Adrenal gland (tissue), 9 donors: ENCODE measurements at regions not wholly inside any gene's neighbourhood (a gene's known extent, or its start where the extent isn't known, plus 50 kb on each side); places are given as distances from the start of the nearest gene placed in this dataset.

ENCODE experiments used
- DNase-seq, 7 donors: peaks; one replicate each; pipeline ENCODE4 v3.0.0-alpha.2; 2019 to 2020
- H3K27ac ChIP-seq, 5 donors: fragments of 200-600 bp; sonication (generic) in 4 of 5; 1 replicate in 3 of 5; 2 replicates in 2 of 5; pipeline versions ENCODE4 v1.5.1 to v1.8.0; 2016 to 2020; ENCODE audit warnings: mild to moderate bottlenecking in 1 of 5
- H3K27me3 ChIP-seq: fragments of 200-600 bp; 2 replicates; pipeline ENCODE4 v1.8.0; 2021
- H3K36me3 ChIP-seq, 2 donors: fragments of 200-600 bp; replicated peaks in 1 of 2; 1 replicate in 1 of 2; 2 replicates in 1 of 2; pipeline versions ENCODE4 v1.5.1 to v1.8.0; 2018 to 2022
- H3K4me1 ChIP-seq, 2 donors: fragments of 200-600 bp; replicated peaks in 1 of 2; 1 replicate in 1 of 2; 2 replicates in 1 of 2; pipeline versions ENCODE4 v1.5.1 to v1.8.0; 2018 to 2021
- H3K4me3 ChIP-seq, 4 donors: fragments of 200-600 bp; sonication (generic) in 3 of 4; one replicate each; pipeline ENCODE4 v1.5.1; 2016 to 2018
- H3K9me3 ChIP-seq, 3 donors: fragments of 200-600 bp; sonication (generic) in 1 of 3; replicated peaks in 1 of 3; 1 replicate in 2 of 3; 2 replicates in 1 of 3; pipeline versions ENCODE4 v1.5.1 to v1.8.0; 2016 to 2021
- POLR2A ChIP-seq, 2 donors: fragments of 450-650 bp; IDR thresholded peaks; one replicate each; pipeline ENCODE4 v1.6.1; 2017; ENCODE audit warnings: antibody characterized with exemption in 2 of 2, mild to moderate bottlenecking in 2 of 2, moderate library complexity in 1 of 2
- WGBS, 4 donors: extraction: QIAGEN DNeasy Blood & Tissue Kit in 2 of 4; methylation state at CpG; one replicate each; pipeline versions ENCODE4 v1.1.5 to v1.1.7; 2013 to 2017; 5-methylcytosine and 5-hydroxymethylcytosine counted together
- intact Hi-C, 2 donors: fragments of 100-400 bp; cut with DNase I; formaldehyde crosslinking; loops; one replicate each; pipeline versions ENCODE4 v1.14.1 to v1.15.0; 2022 to 2023
- TF ChIP-seq, protein P1 (sequence below), 6 experiments: fragments of 450-650 bp in 4 of 6; fragments of 200-600 bp in 2 of 6; sonication (generic) in 1 of 6; IDR thresholded peaks; 1 replicate in 5 of 6; 2 replicates in 1 of 6; pipeline versions ENCODE4 v1.5.1 to v1.8.0; 2016 to 2021; ENCODE audit warnings: antibody characterized with exemption in 6 of 6, mild to moderate bottlenecking in 2 of 6, moderate library complexity in 1 of 6
- donor health status: healthy with polysubstance abuse.
- donor health status: Bipolar disorder and iron deficiency.
- donor health status: DM: yes; HTN: yes; CAD: no.
- donor health status: DM: no; HTN: no; CAD: no.
- donor health status: DM: no; HTN: no; CAD: no.

GRCh38 chr10:120095875-120096274 lies 203.3 kb downstream of the SEC23IP start:
- H3K27me3 ChIP-seq: no peaks in the 10 kb centered on the region
- H3K27ac ChIP-seq: no peak overlapping the region
- no peak for TF ChIP-seq POLR2A (IDR thresholded peaks at IDR 0.05)
- TF ChIP-seq, protein P1, sequence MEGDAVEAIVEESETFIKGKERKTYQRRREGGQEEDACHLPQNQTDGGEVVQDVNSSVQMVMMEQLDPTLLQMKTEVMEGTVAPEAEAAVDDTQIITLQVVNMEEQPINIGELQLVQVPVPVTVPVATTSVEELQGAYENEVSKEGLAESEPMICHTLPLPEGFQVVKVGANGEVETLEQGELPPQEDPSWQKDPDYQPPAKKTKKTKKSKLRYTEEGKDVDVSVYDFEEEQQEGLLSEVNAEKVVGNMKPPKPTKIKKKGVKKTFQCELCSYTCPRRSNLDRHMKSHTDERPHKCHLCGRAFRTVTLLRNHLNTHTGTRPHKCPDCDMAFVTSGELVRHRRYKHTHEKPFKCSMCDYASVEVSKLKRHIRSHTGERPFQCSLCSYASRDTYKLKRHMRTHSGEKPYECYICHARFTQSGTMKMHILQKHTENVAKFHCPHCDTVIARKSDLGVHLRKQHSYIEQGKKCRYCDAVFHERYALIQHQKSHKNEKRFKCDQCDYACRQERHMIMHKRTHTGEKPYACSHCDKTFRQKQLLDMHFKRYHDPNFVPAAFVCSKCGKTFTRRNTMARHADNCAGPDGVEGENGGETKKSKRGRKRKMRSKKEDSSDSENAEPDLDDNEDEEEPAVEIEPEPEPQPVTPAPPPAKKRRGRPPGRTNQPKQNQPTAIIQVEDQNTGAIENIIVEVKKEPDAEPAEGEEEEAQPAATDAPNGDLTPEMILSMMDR (IDR thresholded peaks at IDR 0.05): no peak
- 85 to 92% (median 89%) methylated on average over 3 of the region's 3 CpGs for WGBS, 4 donors
- intact Hi-C loops: no loop called here
- H3K9me3 ChIP-seq: no peaks in the 10 kb centered on the region
- no peaks in the 10 kb centered on the region for H3K4me1 ChIP-seq
- H3K36me3 ChIP-seq: no peaks in the 10 kb centered on the region
- DNase-seq: no peak
- no peak overlapping the region for H3K4me3 ChIP-seq

- no peak overlapping the region for H3K27ac ChIP-seq
Measured at GRCh38 chr10:120097766-120098165, 205.2 kb downstream of the SEC23IP start.

GRCh38 chr10:120098232-120098930 lies 205.9 kb downstream of the SEC23IP start:
- Histone ChIP-seq H3K4me1 (no peaks in the 10 kb centered on the region), H3K27ac (no peak overlapping the region), H3K4me3 (no peak overlapping the region), H3K27me3 (no peaks in the 10 kb centered on the region), H3K36me3 (no peaks in the 10 kb centered on the region), H3K9me3 (no peaks in the 10 kb centered on the region)
- TF ChIP-seq, protein P1 (IDR thresholded peaks at IDR 0.05): no peak
- 64 to 73% (median 70%) methylated on average over 4 of the region's 4 CpGs for WGBS, 4 donors
- intact Hi-C loops: no loop called here
- no peak for DNase-seq

More at GRCh38 chr10:120097766-120098165, 205.2 kb downstream of the SEC23IP start:
- TF ChIP-seq POLR2A (IDR thresholded peaks at IDR 0.05): no peak
- TF ChIP-seq, protein P1 (IDR thresholded peaks at IDR 0.05): no peak
- no peak overlapping the region for H3K4me3 ChIP-seq
- intact Hi-C loops: no loop called here
- no peaks in the 10 kb centered on the region for H3K27me3 ChIP-seq
- DNase-seq: no peak
- H3K36me3 ChIP-seq: no peaks in the 10 kb centered on the region
- no peaks in the 10 kb centered on the region for H3K9me3 ChIP-seq
- H3K4me1 ChIP-seq: no peaks in the 10 kb centered on the region

DNA sequence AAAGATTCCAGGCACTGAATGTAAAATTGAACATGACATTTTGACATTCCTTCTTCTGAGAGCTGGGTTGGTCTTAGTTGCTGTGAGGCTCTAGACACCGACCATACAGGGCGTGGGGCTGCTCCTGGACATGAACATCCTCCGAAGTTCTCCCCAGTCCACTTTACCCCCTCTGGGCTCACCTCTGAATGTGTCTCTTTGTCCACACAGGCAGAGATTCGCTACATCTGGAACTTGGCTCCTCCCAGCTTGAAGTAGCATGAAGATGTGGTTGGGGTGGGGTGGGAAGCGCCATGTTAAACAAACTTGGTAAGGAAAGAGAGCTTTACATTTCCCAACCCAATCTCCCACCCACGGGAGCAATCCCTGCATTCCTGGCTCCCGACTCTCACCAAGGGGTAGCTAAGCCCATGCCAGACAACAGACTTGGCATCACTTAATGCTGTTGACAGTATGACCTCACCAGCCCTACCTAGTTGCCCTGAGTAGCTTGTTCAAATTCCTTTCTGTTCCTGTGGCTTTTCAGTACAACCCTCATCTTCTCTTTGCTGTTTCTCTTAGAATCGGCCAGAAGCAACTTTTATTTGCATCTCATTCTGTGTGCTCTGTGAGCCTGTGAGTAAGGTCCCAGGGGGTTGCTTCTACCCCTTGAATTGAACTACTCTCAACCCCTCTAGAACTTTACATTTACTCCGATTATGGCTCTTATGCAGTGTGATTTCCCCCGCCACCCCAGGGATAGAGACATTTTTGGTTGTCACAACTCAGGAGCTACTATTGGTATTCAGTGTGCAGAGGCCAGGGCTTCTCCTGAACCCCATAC lies 211.4 kb downstream of the SEC23IP start:
- DNase-seq: no peak
- TF ChIP-seq, protein P1 (IDR thresholded peaks at IDR 0.05): no peak
- no peak for TF ChIP-seq POLR2A (IDR thresholded peaks at IDR 0.05)
- H3K27me3 ChIP-seq: peaks cover 2% of the 10 kb centered on the region
- intact Hi-C loops: no loop called here
- WGBS, 4 donors: 70 to 79% (median 74%) methylated on average over 10 of the region's 10 CpGs
- H3K36me3 ChIP-seq: no peaks in the 10 kb centered on the region
- no peak overlapping the region for H3K27ac ChIP-seq
- no peaks in the 10 kb centered on the region for H3K9me3 ChIP-seq
- no peak overlapping the region for H3K4me3 ChIP-seq
- H3K4me1 ChIP-seq: no peaks in the 10 kb centered on the region
